Medulla oblongata (tissue), 1 donor: ENCODE measurements at regions not wholly inside any gene's neighbourhood (a gene's known extent, or its start where the extent isn't known, plus 50 kb on each side); places are given as distances from the start of the nearest gene placed in this dataset.

Experiments used
- DNase-seq: peaks from one replicate; pipeline ENCODE4 v3.0.0-alpha.2; 2015; ENCODE audit errors: extremely low spot score

DNA sequence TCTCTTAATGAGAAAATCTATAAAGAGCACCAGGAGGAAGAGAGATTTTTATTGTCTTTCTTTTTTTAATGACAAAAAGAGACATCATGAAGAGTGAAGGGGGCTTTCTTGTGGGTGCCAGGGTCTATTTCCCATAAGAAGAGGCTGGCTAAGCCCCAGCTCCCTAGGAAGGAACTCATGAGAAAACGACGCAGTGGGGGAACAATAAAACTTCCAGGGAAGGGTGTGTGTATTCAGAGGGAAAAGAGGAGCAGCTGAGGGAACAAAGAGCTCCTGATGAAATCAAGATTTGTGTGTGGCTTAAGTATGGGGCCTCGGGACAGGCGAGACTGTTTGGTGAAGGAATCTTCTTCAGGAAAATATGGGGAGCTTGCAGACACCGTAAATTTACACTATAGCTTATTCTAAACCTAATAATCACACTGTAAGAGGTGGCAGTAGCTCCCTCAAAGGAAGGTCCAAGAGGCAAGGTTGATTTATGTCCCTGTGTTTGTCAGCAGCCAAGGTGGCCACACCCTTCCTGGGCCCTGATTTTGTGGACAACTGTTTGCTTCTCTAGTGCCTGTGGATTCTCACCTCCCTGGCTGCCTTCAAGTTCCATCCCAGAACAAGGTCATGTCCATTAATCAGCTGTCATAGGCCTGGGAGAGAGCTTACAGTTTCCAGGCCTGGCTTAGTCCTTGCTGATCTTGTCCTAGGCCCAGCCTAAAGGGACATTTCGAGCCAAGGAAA, 615.7 kb downstream of the INSC start:
- no peak for DNase-seq

DNA sequence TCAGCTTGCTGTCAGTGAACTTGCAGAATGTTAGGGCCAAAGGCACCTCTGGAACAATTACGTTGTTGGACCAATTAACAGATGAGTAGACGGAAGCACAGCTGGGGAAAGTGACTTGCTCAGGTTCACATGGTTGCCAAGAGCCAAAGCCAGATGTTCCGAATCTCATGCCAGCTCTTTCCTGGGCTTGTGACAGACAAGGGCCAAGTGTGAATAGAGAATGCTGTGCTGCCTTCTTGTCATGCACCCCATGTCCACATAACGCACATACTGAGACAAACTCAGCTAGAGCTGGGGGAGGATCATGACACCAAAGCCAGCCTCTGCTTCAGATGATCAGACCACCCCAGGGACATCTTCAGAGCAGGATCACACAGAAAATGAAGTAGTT, 616.3 kb downstream of the INSC start:
- DNase-seq, result no peak

DNA sequence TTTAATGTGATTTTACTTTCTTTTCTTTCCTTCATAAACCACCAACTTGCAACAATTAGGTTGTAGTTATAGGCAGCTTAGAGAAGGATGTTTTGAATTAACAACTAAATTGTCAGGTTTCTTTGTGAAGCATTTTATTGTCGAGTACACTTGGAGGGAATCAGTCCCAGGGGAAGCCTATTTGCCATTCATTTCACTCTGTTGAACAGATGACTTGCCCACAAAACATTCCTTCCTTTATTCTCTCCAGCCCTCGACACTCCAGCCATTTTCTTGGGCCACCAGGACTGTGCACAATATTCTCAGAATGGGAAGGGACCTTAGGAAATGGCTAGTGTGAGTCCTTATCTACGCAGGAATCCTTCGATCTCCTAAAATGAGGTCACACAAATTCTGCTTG, 620.6 kb downstream of the SOX6 start:
- no peak for DNase-seq

DNA sequence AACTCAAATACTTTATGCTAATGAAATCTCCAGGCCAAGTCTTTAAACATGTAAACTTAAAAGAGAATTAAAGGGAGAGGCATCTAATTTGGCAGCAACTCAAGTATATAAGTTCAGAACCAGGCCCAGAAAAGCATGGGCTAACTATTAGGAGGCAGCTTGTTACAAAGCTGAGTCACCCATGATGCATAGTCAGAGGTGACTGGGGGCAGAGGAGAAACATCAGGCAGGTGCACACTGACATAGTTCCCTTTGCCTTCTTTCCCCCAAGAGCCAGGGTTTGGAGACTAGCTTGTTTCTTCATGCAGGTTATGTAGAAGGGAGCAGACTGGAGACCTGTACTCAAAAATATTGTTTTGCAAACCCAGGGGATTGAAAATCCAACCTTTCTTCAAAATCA, 619.0 kb downstream of the SOX6 start:
- DNase-seq, result no peak

DNA sequence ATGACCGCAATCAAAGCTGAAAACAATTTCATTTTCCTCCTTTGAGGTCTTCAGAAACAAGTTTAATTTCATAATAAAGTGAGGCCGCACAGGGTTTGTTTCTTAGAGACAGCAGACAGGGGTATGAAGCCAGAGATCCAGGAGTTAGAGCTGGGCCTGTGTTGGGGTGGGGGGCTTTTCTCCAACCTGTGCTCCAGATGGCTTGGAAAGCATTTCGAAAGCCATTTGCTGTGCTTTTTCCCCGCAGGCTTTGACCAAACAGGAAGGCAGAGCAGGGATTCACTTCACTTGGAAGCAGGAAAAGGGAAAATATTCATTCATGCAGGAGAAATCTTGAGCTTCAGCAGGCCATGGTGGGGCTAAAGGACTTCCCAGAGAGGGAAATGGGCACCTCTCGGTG, 617.4 kb downstream of the SOX6 start:
- no peak for DNase-seq

DNA sequence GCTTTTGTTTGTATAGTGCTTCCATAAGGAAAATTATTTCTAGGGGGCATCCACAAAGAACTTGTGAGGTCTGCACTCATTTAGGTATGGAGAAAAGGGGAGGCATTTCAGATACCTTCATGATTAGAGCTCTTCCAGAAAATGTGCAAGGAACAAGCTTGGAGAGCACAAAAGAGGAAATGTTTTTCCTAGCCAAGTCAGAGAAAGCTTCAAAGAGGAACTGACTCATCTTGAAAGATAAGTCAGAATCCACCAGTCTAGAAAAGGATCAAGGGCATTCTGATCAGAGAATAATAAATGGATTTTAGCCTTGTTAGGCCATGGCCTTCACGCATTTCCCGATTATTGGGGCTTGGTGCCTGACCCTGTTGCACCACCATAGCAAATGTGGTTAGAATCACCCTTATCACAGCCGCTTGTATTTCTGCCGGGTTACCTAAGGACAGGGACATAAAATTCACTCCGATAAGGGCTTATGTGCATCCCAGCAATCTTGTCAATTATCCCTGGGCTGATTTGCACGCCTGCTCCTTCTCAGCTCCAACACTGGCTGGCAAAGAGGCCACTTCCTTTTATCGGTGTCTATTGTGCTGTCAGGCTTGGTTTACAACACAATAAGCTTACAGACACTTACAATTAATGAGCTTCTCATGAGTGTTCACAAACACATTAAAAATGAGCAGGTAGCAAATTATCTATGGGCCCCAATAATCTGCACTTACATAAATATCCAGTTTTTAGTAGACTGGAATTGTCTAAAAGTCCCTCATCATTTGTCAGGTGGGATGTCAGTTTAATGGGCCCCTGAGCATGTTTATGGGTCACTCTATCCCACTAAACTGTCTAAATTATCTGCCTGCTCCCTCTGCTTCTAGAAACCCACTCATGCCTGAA, 613.5 kb downstream of the SOX6 start:
- peak; percentile 43 for DNase-seq

DNA sequence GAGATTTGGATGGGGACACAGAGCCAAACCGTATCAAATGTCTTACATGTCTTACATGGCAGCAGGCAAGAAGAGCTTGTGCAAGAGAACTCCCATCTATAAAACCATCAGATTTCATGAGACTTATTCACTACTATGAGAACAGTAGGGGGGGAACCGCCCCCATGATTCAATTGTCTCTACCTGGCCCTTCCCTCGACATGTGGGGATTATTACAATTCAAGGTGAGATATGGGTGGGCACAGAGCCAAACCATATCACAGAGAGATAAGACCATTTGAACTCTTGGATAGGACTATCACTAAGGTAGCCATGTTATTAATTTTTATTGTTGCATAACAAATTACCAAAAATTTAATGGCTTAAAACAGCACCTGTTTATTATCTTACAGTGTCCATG, 611.7 kb downstream of the SOX6 start:
- no peak for DNase-seq

DNA sequence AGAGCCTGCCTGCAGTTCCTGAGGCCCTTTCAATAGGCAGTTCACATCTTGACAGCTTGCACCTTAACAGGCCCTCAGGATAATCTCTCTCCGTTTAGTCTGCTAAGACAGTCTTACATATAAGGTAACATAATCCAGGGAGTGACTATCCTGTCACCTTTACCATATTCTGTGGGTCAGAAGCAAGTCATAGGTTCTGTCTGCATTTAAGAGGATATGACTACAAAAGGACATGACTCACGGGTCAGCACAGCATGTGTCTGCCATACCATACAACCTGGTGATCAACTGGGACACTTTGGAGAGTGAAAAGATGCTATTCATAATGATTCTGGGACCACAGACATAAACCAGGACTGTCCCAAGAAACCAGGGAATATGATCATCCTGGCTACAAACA, 611.1 kb downstream of the SOX6 start:
- DNase-seq, result no peak

DNA sequence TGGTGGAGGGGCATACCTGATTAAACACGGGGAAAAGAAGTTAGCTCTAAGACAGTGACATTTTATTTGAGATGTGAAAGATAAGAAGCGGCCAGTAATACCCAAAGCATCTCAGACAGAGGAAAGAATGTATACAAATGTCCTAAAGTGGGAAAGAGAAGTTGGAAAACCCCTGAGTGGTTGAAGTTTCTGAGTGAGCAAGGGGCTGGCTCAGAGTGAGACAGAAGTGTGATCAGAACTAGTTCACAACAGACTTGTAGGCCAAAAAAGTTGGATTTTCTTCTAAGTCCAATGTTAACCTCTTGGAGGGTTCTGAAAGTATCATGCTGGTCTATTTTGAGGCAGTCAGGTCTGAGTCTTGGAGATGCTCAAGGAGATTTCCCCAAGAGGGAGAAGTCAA, 608.7 kb downstream of the SOX6 start:
- peak; percentile 15 for DNase-seq

DNA sequence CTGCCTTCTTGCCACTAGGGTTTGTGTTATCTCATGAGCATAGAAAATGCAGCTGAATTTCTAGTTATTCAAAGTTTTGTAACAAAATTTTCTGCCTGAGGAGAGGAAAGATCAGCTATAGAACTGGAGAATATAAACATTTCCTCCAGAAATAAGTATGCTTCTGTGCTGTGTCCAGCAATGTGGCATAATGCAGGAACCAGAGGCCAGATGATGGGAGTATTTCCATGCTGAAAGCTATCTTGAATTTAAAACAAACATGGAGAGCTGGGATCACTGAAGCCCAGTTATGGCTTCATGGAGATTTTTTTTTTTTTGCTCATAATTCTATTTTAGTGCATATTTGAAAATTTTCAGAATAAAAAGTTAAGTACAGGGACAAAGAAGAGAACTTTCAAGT, 608.2 kb downstream of the SOX6 start:
- DNase-seq, result no peak

DNA sequence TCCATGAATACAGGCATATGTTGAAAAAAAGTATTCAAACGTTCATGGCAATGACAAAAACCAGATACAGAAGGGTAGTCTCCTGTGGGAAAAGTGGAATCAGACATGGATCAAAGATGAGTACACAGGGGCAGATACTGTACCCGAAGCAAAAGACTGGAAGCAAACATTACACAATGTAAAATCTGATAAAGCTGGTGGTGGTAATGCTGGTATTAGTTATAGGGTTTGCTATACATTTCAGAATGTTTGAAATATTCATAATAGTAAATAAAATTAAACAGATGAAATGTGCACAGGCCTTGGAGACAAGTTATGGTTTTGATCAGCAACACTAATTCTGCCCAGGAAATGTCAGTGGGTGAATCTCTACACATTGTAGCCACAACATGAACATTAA, 607.6 kb downstream of the SOX6 start:
- DNase-seq, result no peak

DNA sequence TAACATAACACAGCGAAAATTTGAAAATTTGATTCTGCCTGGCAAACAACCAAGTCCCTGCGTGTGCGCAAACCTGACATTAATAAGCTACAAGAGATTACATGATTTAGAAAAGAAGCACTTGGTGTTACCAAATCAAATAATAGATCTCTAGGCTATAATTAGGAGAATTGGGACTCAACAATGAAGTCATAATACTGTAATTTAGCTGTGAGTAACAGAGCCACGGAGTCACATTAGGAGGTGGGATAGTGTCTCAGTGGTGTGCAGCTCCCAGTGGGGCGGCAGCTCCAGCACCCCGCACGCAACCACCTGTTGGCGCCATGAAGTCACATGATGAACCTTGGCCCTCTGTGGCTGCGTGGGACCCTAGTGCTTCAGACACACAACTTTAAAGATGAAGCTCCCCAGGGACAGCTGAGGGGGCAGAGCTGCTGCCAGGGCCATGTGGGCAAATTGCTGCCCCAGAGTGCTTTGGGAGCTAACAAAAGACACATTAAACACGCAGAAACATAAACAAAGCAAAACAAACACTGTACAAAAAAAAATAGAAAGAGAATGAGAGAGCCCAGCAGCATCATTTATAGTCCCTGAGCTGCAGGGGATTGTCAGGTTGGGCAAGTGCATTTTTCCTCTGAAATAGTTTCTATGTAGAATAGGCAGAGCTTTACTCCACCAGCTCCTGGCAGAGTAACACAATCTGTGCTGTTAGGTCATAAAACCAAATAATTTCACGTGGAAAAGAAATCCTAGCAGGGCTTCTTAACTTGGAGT, 605.6 kb downstream of the SOX6 start:
- no peak for DNase-seq

DNA sequence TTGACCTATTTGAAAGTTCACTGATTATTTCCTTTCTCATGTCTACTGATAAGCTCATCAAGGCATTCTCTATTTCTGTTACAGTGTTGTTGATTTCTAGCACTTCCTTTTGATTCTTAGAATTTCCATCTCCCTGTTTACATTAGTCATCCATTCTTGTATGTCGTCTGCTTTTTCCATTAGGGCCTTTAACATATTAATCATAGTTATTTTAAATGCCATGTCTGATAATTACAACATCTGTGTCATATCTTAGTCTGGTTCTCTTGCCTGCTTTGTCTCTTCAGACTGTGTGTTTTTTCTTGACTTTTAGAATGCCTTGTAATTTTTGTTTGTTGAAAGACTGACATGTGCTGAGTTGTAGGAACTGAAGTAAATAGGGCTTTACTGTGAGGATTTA, 602.1 kb downstream of the SOX6 start:
- no peak for DNase-seq

DNA sequence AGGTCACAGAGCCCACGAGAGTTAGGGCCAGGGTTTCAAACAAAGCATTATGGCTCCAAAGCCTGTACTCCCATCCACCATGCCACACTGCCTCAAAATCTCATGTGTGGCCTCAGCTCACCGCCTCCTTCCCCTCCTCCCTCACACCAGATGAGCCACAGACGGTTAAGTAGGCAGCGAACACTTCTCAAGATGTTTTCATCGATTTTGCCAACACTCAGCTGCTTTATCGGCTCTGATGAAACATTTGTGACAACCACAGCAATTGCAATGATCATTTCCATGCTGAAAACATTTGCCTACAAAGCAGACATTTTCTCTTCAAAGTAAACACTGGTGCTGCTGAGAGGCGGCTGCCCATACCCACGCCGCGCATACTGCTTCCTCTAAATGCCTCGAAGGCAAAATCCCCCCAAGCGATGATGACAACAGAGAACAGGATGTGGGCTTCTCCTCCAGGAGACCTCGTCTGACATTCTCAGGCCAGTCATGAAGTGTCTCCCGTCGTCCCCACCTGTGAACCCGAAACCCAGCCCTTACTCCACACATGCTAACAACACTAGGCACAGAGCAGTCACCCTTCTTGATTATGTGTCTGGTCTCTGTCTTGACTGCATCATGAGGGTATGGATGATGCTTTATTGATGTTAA, 599.2 kb downstream of the SOX6 start:
- no peak for DNase-seq

DNA sequence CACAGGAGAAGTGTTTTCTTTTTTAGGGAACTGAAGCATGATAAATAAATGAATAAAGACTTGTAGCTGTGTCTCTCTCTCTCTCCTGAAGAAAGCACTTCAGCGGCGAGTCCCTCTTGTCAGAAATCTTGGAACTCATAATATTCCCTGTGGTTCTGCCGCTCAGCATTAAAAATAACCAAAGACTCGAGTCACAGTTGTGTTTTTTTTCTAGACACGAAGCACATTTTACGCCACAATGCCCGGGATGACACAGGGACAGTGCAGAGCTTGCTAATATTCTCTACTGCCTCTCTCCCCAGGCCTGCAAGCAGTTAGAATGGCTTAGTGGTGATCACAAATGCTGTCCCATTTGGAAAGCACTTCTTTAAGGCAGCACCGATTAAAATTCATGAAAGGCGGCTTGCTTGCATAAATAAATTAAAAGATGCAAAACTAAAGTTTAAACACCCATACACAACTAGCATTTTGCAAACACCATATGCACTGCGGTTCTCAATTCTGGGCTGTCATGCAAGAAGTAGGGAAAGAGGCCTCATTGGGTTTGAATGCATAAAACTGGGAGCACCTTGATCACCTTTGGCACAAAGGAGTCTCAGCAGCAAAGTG, 597.4 kb downstream of the SOX6 start:
- peak; percentile 26 for DNase-seq

DNA sequence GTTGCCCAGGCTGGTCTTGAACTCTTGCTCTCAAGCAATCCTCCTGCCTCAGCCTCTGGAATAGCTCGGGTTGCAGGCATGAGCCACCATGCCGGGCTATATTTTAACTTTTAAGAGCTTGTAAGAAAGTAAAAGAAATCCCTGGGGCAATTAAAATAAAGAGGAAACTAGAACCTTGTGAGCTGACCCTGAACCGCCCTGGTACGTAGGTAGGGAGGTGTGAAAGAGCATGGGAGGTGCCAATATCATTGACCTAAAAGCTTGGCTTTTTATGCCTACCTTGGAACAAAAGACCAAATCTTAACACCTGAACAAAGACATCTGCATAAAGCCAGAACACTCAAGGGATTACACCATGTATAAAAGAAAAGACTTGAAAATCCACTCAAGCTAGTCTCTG, 595.1 kb downstream of the SOX6 start:
- no peak for DNase-seq

DNA sequence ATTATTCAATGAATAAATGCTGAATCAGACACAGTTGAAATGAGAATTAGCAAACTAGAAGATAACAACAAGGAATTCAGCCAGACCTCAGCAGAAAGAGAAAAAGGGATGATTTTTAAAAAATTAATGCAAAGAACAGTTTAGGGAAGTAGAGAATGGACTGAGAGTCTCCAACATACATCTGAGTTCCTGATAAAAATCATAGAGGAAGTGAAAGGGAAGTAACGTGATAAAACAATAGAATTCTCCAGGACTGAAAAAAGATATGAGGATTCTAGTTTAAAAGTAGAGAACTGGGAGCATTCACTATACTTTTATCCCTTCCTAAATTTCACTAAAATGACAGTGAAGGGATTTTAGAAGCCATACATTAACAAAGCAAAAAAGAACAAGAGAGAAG, 592.0 kb downstream of the SOX6 start:
- DNase-seq, result no peak

DNA sequence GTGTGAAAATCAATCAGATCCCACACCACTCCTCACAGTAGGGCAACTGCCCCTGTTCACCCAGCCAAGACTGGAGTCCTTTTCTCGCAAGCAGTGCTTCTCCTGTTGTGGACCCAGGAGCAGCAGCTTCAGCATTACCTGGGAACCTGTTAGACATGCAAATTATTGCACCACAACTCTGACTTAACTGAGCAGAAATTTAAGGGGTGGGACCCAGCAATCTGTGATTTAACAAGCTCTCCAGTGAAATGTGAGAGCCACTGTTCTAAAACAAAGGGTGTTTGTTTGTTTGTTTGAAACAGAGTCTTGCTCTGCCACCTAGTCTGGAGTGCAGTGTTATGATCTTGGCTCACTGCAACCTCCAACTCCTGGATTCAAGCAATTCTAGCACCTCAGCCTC, 591.4 kb downstream of the SOX6 start:
- DNase-seq, result no peak

DNA sequence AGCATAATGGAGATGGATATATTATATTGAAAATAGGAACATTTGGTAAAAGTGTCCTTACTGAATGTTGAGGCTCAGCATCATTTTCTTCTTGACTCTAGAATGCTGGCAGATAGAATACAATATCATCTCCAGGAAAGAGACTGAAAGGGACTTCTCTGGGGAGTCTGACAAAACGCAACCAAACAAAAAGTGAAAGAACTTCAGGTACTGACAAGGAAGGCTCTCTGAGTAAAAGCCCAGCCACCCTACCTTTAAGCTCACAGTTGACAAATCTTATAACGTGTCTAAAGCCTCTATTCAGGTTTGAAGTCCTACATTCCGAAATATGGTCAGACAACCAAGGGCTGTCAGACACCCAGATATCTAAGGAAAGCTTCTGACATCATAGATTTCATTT, 590.8 kb downstream of the SOX6 start:
- no peak for DNase-seq

DNA sequence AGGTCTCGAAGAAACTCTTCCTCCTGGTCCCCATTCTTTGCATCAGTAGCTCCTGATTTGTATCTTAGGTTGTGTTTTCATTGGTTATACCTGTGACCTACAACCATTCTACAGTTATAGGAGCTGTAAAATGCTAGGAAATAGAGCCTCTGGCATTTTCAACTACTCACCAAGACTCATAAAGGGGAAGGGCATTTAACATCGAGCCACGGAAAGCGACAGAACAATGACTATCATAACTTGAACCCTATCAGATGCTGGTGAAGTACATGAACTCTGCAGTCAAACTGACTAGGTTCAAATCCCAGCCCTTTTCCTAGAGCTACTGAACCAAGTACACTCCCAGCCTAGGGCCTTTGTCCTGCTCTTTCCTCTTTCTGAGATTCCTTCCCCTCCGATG, 588.0 kb downstream of the SOX6 start:
- DNase-seq, result no peak

DNA sequence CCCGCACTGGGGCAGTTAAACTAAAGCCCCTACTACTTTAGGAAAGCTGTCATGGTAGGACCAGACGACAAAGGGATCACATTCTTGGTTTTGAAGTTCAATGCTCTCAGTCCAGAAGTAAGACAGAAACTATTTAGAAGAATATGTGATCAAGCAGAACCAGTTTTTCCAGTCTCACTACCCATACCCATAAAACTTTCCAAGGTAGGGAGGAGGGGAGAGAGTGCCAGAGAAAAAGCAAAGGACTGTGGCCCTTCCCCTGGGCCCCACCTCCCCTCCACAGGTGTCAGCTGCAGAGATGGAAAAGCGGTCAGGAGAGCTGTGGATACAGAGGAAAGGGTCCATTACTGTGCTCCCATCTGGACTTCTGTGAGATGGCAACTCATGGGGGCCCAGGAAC, 587.1 kb downstream of the SOX6 start:
- no peak for DNase-seq
